IMR-90 (cell line): ENCODE measurements at regions not wholly inside any gene's neighbourhood (a gene's known extent, or its start where the extent isn't known, plus 50 kb on each side); places are given as distances from the start of the nearest gene placed in this dataset.

Experiments
- ATAC-seq: fragments of 200-7000 bp; cut with Tn5 transposase; 2 replicates; pipeline ENCODE4 v1.9.1; 2020; ENCODE audit warnings: low read depth, mild to moderate bottlenecking, moderate library complexity
- BruUV-seq: library from RNA; stranded (reverse); fragments of 400-500 nt; replicated peaks from 2 replicates; lab custom pipeline; 2021; lab: Mats Ljungman, UMichigan
- CTCF ChIA-PET: fragments of 300-600 bp; formaldehyde crosslinking; extraction: SDS; loops from one replicate; lab custom pipeline; 2021; ENCODE audit warnings: antibody characterized with exemption; lab: Yijun Ruan, JAX
- POLR2A ChIA-PET: fragments of 300-600 bp; sonication (Branson Sonifier 250); formaldehyde crosslinking; loops from one replicate; lab custom pipeline; 2022; ENCODE audit warnings: antibody characterized with exemption; ENCODE audit not compliant: unreplicated experiment; lab: Charles Lee
- DNase-seq: peaks from one replicate; pipeline ENCODE4 v3.0.0; 2013
- H2AFZ ChIP-seq: replicated peaks from 2 replicates; pipeline ENCODE3; 2013; ENCODE audit warnings: low read length, mild to moderate bottlenecking; ENCODE audit not compliant: poor library complexity
- H2AK5ac ChIP-seq: 2 replicates; pipeline ENCODE4 v1.6.1; 2013; ENCODE audit warnings: low read depth, low read length, inconsistent platforms
- H2AK9ac ChIP-seq: replicated peaks from 2 replicates; pipeline ENCODE3; 2013; ENCODE audit warnings: mild to moderate bottlenecking, low read depth, low read length, moderate library complexity; ENCODE audit not compliant: poor library complexity
- H2BK120ac ChIP-seq: 2 replicates; pipeline ENCODE4 v1.6.1; 2013; ENCODE audit warnings: low read depth, low read length, inconsistent platforms
- H2BK15ac ChIP-seq: 3 replicates; pipeline ENCODE4 v1.6.1; 2013; ENCODE audit warnings: low read depth, low read length, inconsistent platforms
- H2BK20ac ChIP-seq: 2 replicates; pipeline ENCODE4 v1.6.1; 2013; ENCODE audit warnings: low read depth, mild to moderate bottlenecking, inconsistent platforms, low read length, moderate library complexity
- H2BK5ac ChIP-seq: 2 replicates; pipeline ENCODE4 v1.6.1; 2013; ENCODE audit warnings: mild to moderate bottlenecking, low read depth, low read length, inconsistent platforms; ENCODE audit not compliant: poor library complexity, severe bottlenecking
- H3K14ac ChIP-seq: replicated peaks from 2 replicates; pipeline ENCODE4 v1.6.1; 2013; ENCODE audit warnings: low read depth, low read length, inconsistent platforms
- H3K18ac ChIP-seq: 2 replicates; pipeline ENCODE4 v1.6.1; 2013; ENCODE audit warnings: low read depth, low read length, control low read depth
- H3K23ac ChIP-seq: 2 replicates; pipeline ENCODE4 v1.6.1; 2013; ENCODE audit warnings: low read depth, low read length, inconsistent platforms
- H3K27ac ChIP-seq: 2 replicates; pipeline ENCODE4 v1.5.1; 2013; ENCODE audit warnings: mild to moderate bottlenecking, control low read depth, low read length; ENCODE audit not compliant: insufficient read depth
- H3K27me3 ChIP-seq: 2 replicates; pipeline ENCODE4 v1.6.1; 2013; ENCODE audit warnings: low read length; ENCODE audit not compliant: control insufficient read depth, insufficient read depth
- H3K36me3 ChIP-seq: 2 replicates; pipeline ENCODE4 v1.6.1; 2013; ENCODE audit warnings: low read length, mixed read lengths; ENCODE audit not compliant: control insufficient read depth, insufficient read depth
- H3K4ac ChIP-seq: 2 replicates; pipeline ENCODE4 v1.6.1; 2013; ENCODE audit warnings: low read depth, low read length, inconsistent platforms
- H3K4me1 ChIP-seq: 2 replicates; pipeline ENCODE4 v1.6.1; 2013; ENCODE audit warnings: low read length, mixed read lengths; ENCODE audit not compliant: control insufficient read depth, insufficient read depth
- H3K4me2 ChIP-seq: 2 replicates; pipeline ENCODE4 v1.6.1; 2013; ENCODE audit warnings: low read depth, mild to moderate bottlenecking, control low read depth, low read length, moderate library complexity
- H3K4me3 ChIP-seq: 2 replicates; pipeline ENCODE4 v1.5.1; 2013; ENCODE audit warnings: low read depth, mild to moderate bottlenecking, control low read depth, low read length, moderate library complexity; ENCODE audit not compliant: insufficient read depth
- H3K56ac ChIP-seq: 2 replicates; pipeline ENCODE4 v1.6.1; 2013; ENCODE audit warnings: low read length, inconsistent platforms; ENCODE audit not compliant: insufficient read depth; ENCODE audit errors: extremely low read depth
- H3K79me1 ChIP-seq, 2 experiments: 2 replicates each; pipeline ENCODE4 v1.6.1; 2013; ENCODE audit warnings: low read length in 2 of 2, inconsistent platforms in 1 of 2, low read depth in 1 of 2
- H3K9ac ChIP-seq: 2 replicates; pipeline ENCODE4 v1.6.1; 2013; ENCODE audit warnings: low read depth, low read length, control low read depth
- H3K9me1 ChIP-seq: 2 replicates; pipeline ENCODE4 v1.6.1; 2013; ENCODE audit warnings: low read length, inconsistent platforms; ENCODE audit not compliant: insufficient read depth
- H3K9me3 ChIP-seq: 2 replicates; pipeline ENCODE4 v1.6.1; 2013; ENCODE audit warnings: low read length; ENCODE audit not compliant: control insufficient read depth, insufficient read depth
- H4K20me1 ChIP-seq: 2 replicates; pipeline ENCODE4 v1.6.1; 2013; ENCODE audit warnings: low read length, inconsistent platforms; ENCODE audit not compliant: insufficient read depth
- H4K5ac ChIP-seq: 2 replicates; pipeline ENCODE4 v1.6.1; 2013; ENCODE audit warnings: mild to moderate bottlenecking, low read depth, low read length, control low read depth
- H4K8ac ChIP-seq, 2 experiments: 2 replicates each; pipeline ENCODE4 v1.6.1; 2013; ENCODE audit warnings: low read depth in 2 of 2, low read length in 2 of 2, control low read depth in 1 of 2, inconsistent platforms in 1 of 2
- H4K91ac ChIP-seq: 2 replicates; pipeline ENCODE4 v1.6.1; 2013; ENCODE audit warnings: low read depth, low read length, inconsistent platforms; ENCODE audit not compliant: insufficient read depth
- BHLHE40 ChIP-seq: fragments of 150-350 bp; IDR thresholded peaks from 2 replicates; pipeline ENCODE4 v1.6.1; 2016; ENCODE audit warnings: mild to moderate bottlenecking, low read depth, low read length
- CEBPB ChIP-seq: IDR thresholded peaks from 2 replicates; pipeline ENCODE4 v1.6.1; 2012; ENCODE audit warnings: low read depth, low read length, improper control_type of control experiment
- CHD1 ChIP-seq: IDR thresholded peaks from 2 replicates; pipeline ENCODE4 v1.6.1; 2012; ENCODE audit warnings: low read depth, low read length, improper control_type of control experiment
- FOS ChIP-seq: fragments of 150-350 bp; IDR thresholded peaks from 2 replicates; pipeline ENCODE4 v1.6.1; 2016; ENCODE audit warnings: low read depth, low read length
- MAFK ChIP-seq: IDR thresholded peaks from 2 replicates; pipeline ENCODE4 v1.6.1; 2012; ENCODE audit warnings: low read depth, low read length, improper control_type of control experiment
- MAZ ChIP-seq: IDR thresholded peaks from 2 replicates; pipeline ENCODE4 v1.6.1; 2012; ENCODE audit warnings: low read depth, mild to moderate bottlenecking, low read length, improper control_type of control experiment, moderate library complexity, borderline replicate concordance
- MXI1 ChIP-seq: IDR thresholded peaks from 2 replicates; pipeline ENCODE4 v1.6.1; 2012; ENCODE audit warnings: low read depth, mild to moderate bottlenecking, low read length, moderate library complexity, borderline replicate concordance
- NFE2L2 ChIP-seq: fragments of 150-350 bp; IDR thresholded peaks from 2 replicates; pipeline ENCODE4 v1.6.1; 2016; ENCODE audit warnings: low read depth, mild to moderate bottlenecking, low read length
- POLR2A ChIP-seq: IDR thresholded peaks from 2 replicates; pipeline ENCODE4 v1.6.1; 2012; ENCODE audit warnings: mild to moderate bottlenecking, low read depth, low read length
- RAD21 ChIP-seq: IDR thresholded peaks from 2 replicates; pipeline ENCODE4 v1.6.1; 2012; ENCODE audit warnings: low read length, improper control_type of control experiment
- RFX5 ChIP-seq: IDR thresholded peaks from 2 replicates; pipeline ENCODE4 v1.8.0; 2012; ENCODE audit warnings: low read depth, mild to moderate bottlenecking, low read length, moderate library complexity
- SMC3 ChIP-seq: fragments of 150-350 bp; IDR thresholded peaks from 2 replicates; pipeline ENCODE4 v1.6.1; 2016; ENCODE audit warnings: low read depth, mild to moderate bottlenecking, antibody characterized with exemption, low read length, moderate library complexity
- WGBS, 2 experiments: methylation state at CpG; one replicate each; pipeline versions ENCODE4 v1.1.5 to v1.1.7; 2013; ENCODE audit warnings: missing lambda C conversion rate in 2 of 2; ENCODE audit not compliant: insufficient read length in 1 of 2; ENCODE audit errors: extremely low coverage in 2 of 2; 5-methylcytosine and 5-hydroxymethylcytosine counted together
- dilution Hi-C: fragments of 300-500 bp; cut with HindIII; formaldehyde crosslinking; loops from one replicate; pipeline ENCODE4 v1.14.3; 2018; ENCODE audit warnings: low sequenced_read_pairs; ENCODE audit not compliant: unreplicated experiment
- in situ Hi-C: fragments of 300-500 bp; cut with MboI; formaldehyde crosslinking; loops from 3 replicates; pipeline ENCODE4 v1.14.3; 2019; ENCODE audit warnings: low sequenced_read_pairs, inconsistent platforms, mixed read lengths
- intact Hi-C: fragments of 100-400 bp; cut with micrococcal nuclease; formaldehyde crosslinking; loops from 2 replicates; pipeline ENCODE4 v1.10.0; 2022
- TF ChIP-seq, protein P1 (sequence below): fragments of 150-350 bp; IDR thresholded peaks from 2 replicates; pipeline ENCODE4 v1.6.1; 2016; ENCODE audit warnings: low read depth, mild to moderate bottlenecking, low read length, moderate library complexity, borderline replicate concordance
- TF ChIP-seq, protein P2 (sequence below): fragments of 150-350 bp; IDR thresholded peaks from 2 replicates; pipeline ENCODE4 v1.6.1; 2017; ENCODE audit warnings: mild to moderate bottlenecking, antibody characterized with exemption, low read length, low read depth

DNA sequence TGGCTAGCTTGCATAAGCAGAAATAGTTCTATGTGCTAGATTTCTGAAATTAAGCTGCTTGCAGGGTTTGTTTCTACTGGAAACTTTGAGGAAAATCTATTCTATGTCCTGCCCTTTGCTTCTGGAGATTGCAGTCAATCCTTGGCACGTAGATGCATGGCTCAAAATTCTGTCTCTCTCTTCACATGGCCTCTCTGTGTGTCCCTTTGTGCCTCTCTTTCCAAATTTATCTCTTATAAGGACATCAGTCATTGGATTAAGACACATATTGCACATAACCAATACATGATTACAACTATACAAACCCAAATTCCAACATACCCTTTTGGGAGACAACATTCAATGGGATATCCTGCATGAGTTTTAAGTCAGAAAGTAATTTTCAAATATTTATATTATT is 744.3 kb upstream of the CTNND2 start:
- CTCF ChIA-PET: no interaction called here
- H4K5ac ChIP-seq: no peak overlapping the region
- no peak for TF ChIP-seq POLR2A
- TF ChIP-seq RAD21: no peak
- no peak for TF ChIP-seq NFE2L2
- TF ChIP-seq CHD1: no peak
- TF ChIP-seq MAZ: no peak
- TF ChIP-seq FOS: no peak
- TF ChIP-seq, protein P1, sequence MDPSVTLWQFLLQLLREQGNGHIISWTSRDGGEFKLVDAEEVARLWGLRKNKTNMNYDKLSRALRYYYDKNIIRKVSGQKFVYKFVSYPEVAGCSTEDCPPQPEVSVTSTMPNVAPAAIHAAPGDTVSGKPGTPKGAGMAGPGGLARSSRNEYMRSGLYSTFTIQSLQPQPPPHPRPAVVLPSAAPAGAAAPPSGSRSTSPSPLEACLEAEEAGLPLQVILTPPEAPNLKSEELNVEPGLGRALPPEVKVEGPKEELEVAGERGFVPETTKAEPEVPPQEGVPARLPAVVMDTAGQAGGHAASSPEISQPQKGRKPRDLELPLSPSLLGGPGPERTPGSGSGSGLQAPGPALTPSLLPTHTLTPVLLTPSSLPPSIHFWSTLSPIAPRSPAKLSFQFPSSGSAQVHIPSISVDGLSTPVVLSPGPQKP: no peak
- TF ChIP-seq MXI1: no peak
- no peak for TF ChIP-seq SMC3
- TF ChIP-seq, protein P2, sequence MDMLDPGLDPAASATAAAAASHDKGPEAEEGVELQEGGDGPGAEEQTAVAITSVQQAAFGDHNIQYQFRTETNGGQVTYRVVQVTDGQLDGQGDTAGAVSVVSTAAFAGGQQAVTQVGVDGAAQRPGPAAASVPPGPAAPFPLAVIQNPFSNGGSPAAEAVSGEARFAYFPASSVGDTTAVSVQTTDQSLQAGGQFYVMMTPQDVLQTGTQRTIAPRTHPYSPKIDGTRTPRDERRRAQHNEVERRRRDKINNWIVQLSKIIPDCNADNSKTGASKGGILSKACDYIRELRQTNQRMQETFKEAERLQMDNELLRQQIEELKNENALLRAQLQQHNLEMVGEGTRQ: no peak
- no peak for TF ChIP-seq RFX5
- no peak for TF ChIP-seq BHLHE40
- TF ChIP-seq CEBPB: no peak
- TF ChIP-seq MAFK: no peak
- POLR2A ChIA-PET: no interaction called here
- H3K9ac ChIP-seq: no peak overlapping the region
- H3K4me3 ChIP-seq: no peak overlapping the region
- no peaks in the 10 kb centered on the region for H3K27me3 ChIP-seq
- no peaks in the 10 kb centered on the region for H3K4me1 ChIP-seq
- no TSS peak for BruUV-seq
- H2AFZ ChIP-seq: no peak overlapping the region
- H2BK20ac ChIP-seq: no peak overlapping the region
- no peak overlapping the region for H2BK120ac ChIP-seq
- no peaks in the 10 kb centered on the region for H4K20me1 ChIP-seq
- no peaks in the 10 kb centered on the region for H3K36me3 ChIP-seq
- H3K18ac ChIP-seq: no peak overlapping the region
- no peak overlapping the region for H3K27ac ChIP-seq
- H3K14ac ChIP-seq: no peak overlapping the region
- H4K8ac ChIP-seq: no peak overlapping the region
- ATAC-seq (no peak), DNase-seq (no peak)
- no peak overlapping the region for H2BK15ac ChIP-seq
- intact Hi-C loops: no loop called here
- no CpG with 5 or more reads among the region's 1 CpG for WGBS, 2 experiments
- H2AK5ac ChIP-seq: no peak overlapping the region
- H4K91ac ChIP-seq: no peak overlapping the region
- no peaks in the 10 kb centered on the region for H3K9me1 ChIP-seq
- H2BK5ac ChIP-seq: no peak overlapping the region
- H3K79me1 ChIP-seq: no peaks in the 10 kb centered on the region
- H3K4ac ChIP-seq: no peak overlapping the region
- no peak overlapping the region for H2AK9ac ChIP-seq
- no peak overlapping the region for H3K23ac ChIP-seq
- in situ Hi-C loops: no loop called here
- H3K9me3 ChIP-seq: peaks cover 3% of the 10 kb centered on the region
- dilution Hi-C loops: no loop called here
- no peak overlapping the region for H3K56ac ChIP-seq
- H3K4me2 ChIP-seq: no peak overlapping the region
